ENCODE measurements at regions not wholly inside any gene's neighbourhood (a gene's known extent, or its start where the extent isn't known, plus 50 kb on each side); places are given as distances from the start of the nearest gene placed in this dataset.
"Not testable (repeated sequence)": the region's sequence is repeated elsewhere in the genome, so short reads cannot be mapped to it uniquely, and the experiment has no call there.

GRCh38 chr19:22502766-22503165, 80.6 kb upstream of the ZNF98 start:
- no peak for DNase-seq (ENCODE audit: low spot score)
- TF ChIP-seq CTCF (IDR thresholded peaks at IDR 0.05) = no peak
- no peak for ATAC-seq (ENCODE audit: low FRiP score)

GRCh38 chr19:22498831-22499430, 76.8 kb upstream of the ZNF98 start:
- not testable (repeated sequence) for DNase-seq (ENCODE audit: low spot score); ATAC-seq (ENCODE audit: low FRiP score)

GRCh38 chr19:22491746-22492145, 69.6 kb upstream of the ZNF98 start:
- DNase-seq (ENCODE audit: low spot score) (no peak), ATAC-seq (ENCODE audit: low FRiP score) (no peak)
- TF ChIP-seq CTCF (IDR thresholded peaks at IDR 0.05) = no peak

GRCh38 chr19:22483514-22483913, 61.4 kb upstream of the ZNF98 start:
- DNase-seq (ENCODE audit: low spot score); ATAC-seq (ENCODE audit: low FRiP score): not testable (repeated sequence)

- TF ChIP-seq CTCF (IDR thresholded peaks at IDR 0.05) = no peak
- no peak for DNase-seq (ENCODE audit: low spot score)
- no peak for ATAC-seq (ENCODE audit: low FRiP score)
These were observed 50.1 kb upstream of the ZNF98 start for GRCh38 chr19:22472180-22472637.

Small RNA genes in the stretch of these regions (small RNA-seq; reads per million reads assigned to genes)
- 0.64 reads per million for gene AC004004.1
